B cell (primary cell): ENCODE measurements at regions not wholly inside any gene's neighbourhood (a gene's known extent, or its start where the extent isn't known, plus 50 kb on each side); places are given as distances from the start of the nearest gene placed in this dataset.

Experiments used
- ATAC-seq: fragments of 200-7000 bp; cut with Tn5 transposase; one replicate; pipeline ENCODE4 v1.10.0; 2021; ENCODE audit warnings: low read depth, mild to moderate bottlenecking, moderate number of reproducible peaks, moderate library complexity
- CTCF ChIA-PET: fragments of 350-600 bp; sonication (Branson Sonifier 250); formaldehyde crosslinking; loops from one replicate; lab custom pipeline; 2021; ENCODE audit warnings: antibody characterized with exemption, inconsistent platforms; lab: Charles Lee
- POLR2A ChIA-PET: fragments of 350-600 bp; sonication (Branson Sonifier 250); formaldehyde crosslinking; loops from one replicate; lab custom pipeline; 2021; ENCODE audit warnings: antibody characterized with exemption; lab: Charles Lee
- DNase-seq: peaks from one replicate; pipeline ENCODE4 v3.0.0; 2013
- H2AFZ ChIP-seq: 2 replicates; pipeline ENCODE4 v1.6.1; 2012; ENCODE audit warnings: mild to moderate bottlenecking, low read depth, low read length; ENCODE audit not compliant: insufficient read depth, poor library complexity, severe bottlenecking
- H3K27ac ChIP-seq, 2 donors: 1 replicate in 1 of 2; 2 replicates in 1 of 2; pipeline ENCODE4 v1.5.1; 2012 to 2013; ENCODE audit warnings: low read length in 2 of 2, mild to moderate bottlenecking in 2 of 2, moderate library complexity in 1 of 2
- H3K27me3 ChIP-seq, 4 experiments: fragments of 200-600 bp in 1 of 4; sonication (generic) in 1 of 4; replicated peaks in 1 of 4; 1 replicate in 2 of 4; 2 replicates in 2 of 4; pipeline versions ENCODE4 v1.6.1 to v1.7.0; 2013 to 2016; ENCODE audit warnings: low read length in 3 of 4, mild to moderate bottlenecking in 2 of 4, mixed read lengths in 1 of 4, moderate library complexity in 1 of 4; ENCODE audit not compliant: insufficient read depth in 4 of 4, control insufficient read depth in 3 of 4; ENCODE audit errors: control extremely low read depth in 1 of 4
- H3K36me3 ChIP-seq, 2 experiments: replicated peaks in 1 of 2; 1 replicate in 1 of 2; 2 replicates in 1 of 2; pipeline versions ENCODE4 v1.6.1 to v1.7.1; 2013; ENCODE audit warnings: low read length in 1 of 2; ENCODE audit not compliant: insufficient read depth in 2 of 2, control insufficient read depth in 1 of 2; ENCODE audit errors: control extremely low read depth in 1 of 2, extremely low read depth in 1 of 2
- H3K4me1 ChIP-seq, 2 donors: fragments of 200-600 bp in 1 of 2; sonication (generic) in 1 of 2; 1 replicate in 1 of 2; 2 replicates in 1 of 2; pipeline versions ENCODE4 v1.5.1 to v1.6.1; 2013 to 2017; ENCODE audit warnings: low read length in 2 of 2; ENCODE audit not compliant: control insufficient read depth in 2 of 2, insufficient read depth in 2 of 2
- H3K4me2 ChIP-seq: replicated peaks from 2 replicates; pipeline ENCODE3; 2012; ENCODE audit warnings: mild to moderate bottlenecking, low read depth, low read length; ENCODE audit not compliant: poor library complexity, severe bottlenecking
- H3K4me3 ChIP-seq, 5 experiments: fragments of 200-600 bp in 1 of 5; sonication (generic) in 1 of 5; 1 replicate in 3 of 5; 2 replicates in 2 of 5; pipeline versions ENCODE4 v1.5.1 to v1.7.0; 2011 to 2016; ENCODE audit warnings: low read length in 4 of 5, mild to moderate bottlenecking in 4 of 5, low read depth in 2 of 5, control low read depth in 1 of 5, moderate library complexity in 1 of 5; ENCODE audit not compliant: insufficient read depth in 1 of 5; ENCODE audit errors: control extremely low read depth in 1 of 5, extremely low read depth in 1 of 5
- H3K79me2 ChIP-seq: fragments of 200-600 bp; sonication (generic); one replicate; pipeline ENCODE4 v1.6.0; 2016; ENCODE audit warnings: low read length; ENCODE audit not compliant: control insufficient read depth, insufficient read depth
- H3K9ac ChIP-seq: fragments of 200-600 bp; sonication (generic); 2 replicates; pipeline ENCODE4 v1.6.1; 2017; ENCODE audit warnings: mild to moderate bottlenecking, low read length, moderate library complexity
- H3K9me3 ChIP-seq, 3 donors: one replicate each; pipeline versions ENCODE4 v1.6.1 to v1.7.1; 2013; ENCODE audit warnings: low read length in 2 of 3; ENCODE audit not compliant: control insufficient read depth in 2 of 3, insufficient read depth in 1 of 3; ENCODE audit errors: control extremely low read depth in 1 of 3
- H4K20me1 ChIP-seq: 2 replicates; pipeline ENCODE4 v1.6.0; 2012; ENCODE audit warnings: mild to moderate bottlenecking, low read length; ENCODE audit not compliant: insufficient read depth, control insufficient read depth, poor library complexity, severe bottlenecking
- H3K27ac Mint-ChIP-seq: one replicate; pipeline ENCODE4 v1.8.0; 2021; ENCODE audit warnings: mixed read lengths
- H3K27me3 Mint-ChIP-seq: one replicate; pipeline ENCODE4 v1.8.0; 2021; ENCODE audit warnings: mixed read lengths
- H3K4me1 Mint-ChIP-seq: one replicate; pipeline ENCODE4 v1.8.0; 2021; ENCODE audit warnings: mixed read lengths
- H3K4me3 Mint-ChIP-seq: one replicate; pipeline ENCODE4 v1.8.0; 2021; ENCODE audit warnings: mixed read lengths
- H3K9me3 Mint-ChIP-seq: one replicate; pipeline ENCODE4 v1.8.0; 2022; ENCODE audit warnings: mixed read lengths; ENCODE audit not compliant: insufficient read depth
- CTCF ChIP-seq: fragments of 200-600 bp; IDR thresholded peaks from one replicate; pipeline ENCODE4 v1.8.0; 2022; ENCODE audit warnings: antibody characterized with exemption, mild to moderate bottlenecking
- EZH2 ChIP-seq: IDR thresholded peaks from 2 replicates; pipeline ENCODE4 v1.6.1; 2012; ENCODE audit warnings: borderline replicate concordance, low read depth, mild to moderate bottlenecking, moderate library complexity, low read length; ENCODE audit not compliant: insufficient read depth, poor library complexity, severe bottlenecking
- WGBS: methylation state at CpG from one replicate; pipeline ENCODE4 v1.1.5; 2013; ENCODE audit warnings: missing lambda C conversion rate; ENCODE audit not compliant: insufficient coverage; 5-methylcytosine and 5-hydroxymethylcytosine counted together
- intact Hi-C: fragments of 100-400 bp; cut with micrococcal nuclease; formaldehyde crosslinking; loops from one replicate; pipeline ENCODE4 v1.10.0; 2022

- Mint-ChIP-seq H3K4me1 (no peaks in the 10 kb centered on the region), H3K27ac (no peak overlapping the region), H3K4me3 (no peak overlapping the region), H3K27me3 (no peaks in the 10 kb centered on the region), H3K9me3 (no peaks in the 10 kb centered on the region)
- ChIA-PET POLR2A (no interaction called here), CTCF (no interaction called here)
- no peak overlapping the region for H3K4me2 ChIP-seq
- H3K79me2 ChIP-seq, result no peaks in the 10 kb centered on the region
- no CpG with 5 or more reads among the region's 1 CpG for WGBS
- peaks cover 0 to 4% (median 0%) of the 10 kb centered on the region in 3 donors for H3K9me3 ChIP-seq
- H3K4me1 ChIP-seq, result no peaks in the 10 kb centered on the region
- H3K27ac ChIP-seq, result no peak overlapping the region
- H3K4me3 ChIP-seq, result no peak overlapping the region
- ATAC-seq, result no peak
- intact Hi-C loops, result no loop called here
- no peak overlapping the region for H2AFZ ChIP-seq
- no peak overlapping the region for H3K9ac ChIP-seq
- H3K36me3 ChIP-seq, result no peaks in the 10 kb centered on the region
- no peak for DNase-seq
- H3K27me3 ChIP-seq, result no peaks in the 10 kb centered on the region
- TF ChIP-seq EZH2 (no peak), CTCF (no peak)
- H4K20me1 ChIP-seq, result no peaks in the 10 kb centered on the region
Measured at GRCh38 chr3:24818055-24818454, 323.4 kb upstream of the THRB start.

- no peak overlapping the region for H3K27ac Mint-ChIP-seq
- intact Hi-C loops, result no loop called here
- POLR2A ChIA-PET, result no interaction called here
Measured at GRCh38 chr3:24828011-24828410, 333.4 kb upstream of the THRB start.

More at GRCh38 chr3:24828011-24828410, 333.4 kb upstream of the THRB start:
- Histone ChIP-seq H3K4me2 (no peak overlapping the region), H3K4me3 (no peak overlapping the region), H4K20me1 (no peaks in the 10 kb centered on the region), H3K36me3 (no peaks in the 10 kb centered on the region), H2AFZ (no peak overlapping the region), H3K27ac (no peak overlapping the region), H3K4me1 (peaks cover 4 to 7% of the 10 kb centered on the region in 2 donors), H3K79me2 (no peaks in the 10 kb centered on the region), H3K9me3 (peaks cover 0 to 3% (median 0%) of the 10 kb centered on the region in 3 donors), H3K9ac (no peak overlapping the region), H3K27me3 (peaks cover 0 to 25% (median 6%) of the 10 kb centered on the region in 4 experiments)
- no peak for TF ChIP-seq CTCF
- TF ChIP-seq EZH2, result no peak
- no peak for ATAC-seq
- 94% methylated on average over 3 of the region's 4 CpGs for whole genome bisulfite sequencing
- DNase-seq, result no peak
- Mint-ChIP-seq H3K4me3 (no peak overlapping the region), H3K9me3 (no peaks in the 10 kb centered on the region), H3K27me3 (peaks cover 39% of the 10 kb centered on the region), H3K4me1 (no peaks in the 10 kb centered on the region)
- CTCF ChIA-PET, result no interaction called here
